Mucosa of rectum (tissue), 2 donors: ENCODE measurements at regions not wholly inside any gene's neighbourhood (a gene's known extent, or its start where the extent isn't known, plus 50 kb on each side); places are given as distances from the start of the nearest gene placed in this dataset.

Source experiments
- H3K27ac ChIP-seq, 2 donors: one replicate each; pipeline ENCODE4 v1.7.0; 2013; ENCODE audit warnings: inconsistent platforms in 2 of 2, low read depth in 2 of 2, low read length in 2 of 2
- H3K27me3 ChIP-seq, 2 donors: one replicate each; pipeline ENCODE4 v1.7.0; 2013; ENCODE audit warnings: low read length in 2 of 2; ENCODE audit not compliant: control insufficient read depth in 2 of 2, insufficient read depth in 2 of 2
- H3K36me3 ChIP-seq, 2 donors: one replicate each; pipeline ENCODE4 v1.7.0; 2013; ENCODE audit warnings: low read length in 2 of 2; ENCODE audit not compliant: control insufficient read depth in 2 of 2, insufficient read depth in 2 of 2
- H3K4me1 ChIP-seq, 2 donors: one replicate each; pipeline ENCODE4 v1.7.0; 2013; ENCODE audit warnings: low read length in 2 of 2, mild to moderate bottlenecking in 1 of 2; ENCODE audit not compliant: control insufficient read depth in 2 of 2, insufficient read depth in 2 of 2
- H3K4me3 ChIP-seq, 2 donors: one replicate each; pipeline ENCODE4 v1.7.0; 2013; ENCODE audit warnings: low read length in 2 of 2
- H3K9ac ChIP-seq, 2 donors: one replicate each; pipeline ENCODE4 v1.7.0; 2013; ENCODE audit warnings: low read length in 2 of 2, low read depth in 1 of 2, mild to moderate bottlenecking in 1 of 2
- H3K9me3 ChIP-seq, 2 donors: one replicate each; pipeline ENCODE4 v1.7.0; 2013; ENCODE audit warnings: low read length in 2 of 2; ENCODE audit not compliant: control insufficient read depth in 2 of 2
- donor health status: healthy.
- donor health status: Normal muscosa, but diverticular disease.

GRCh38 chr3:72487946-72488737 is 360.1 kb downstream of the SHQ1 start:
- Histone ChIP-seq H3K9me3 (no peaks in the 10 kb centered on the region), H3K27ac (peak overlapping the region in 1 of 2 donors; percentile 23), H3K9ac (peak overlapping the region in 1 of 2 donors; percentile 34), H3K4me1 (peaks cover 5 to 11% of the 10 kb centered on the region in 2 donors), H3K27me3 (no peaks in the 10 kb centered on the region), H3K36me3 (no peaks in the 10 kb centered on the region), H3K4me3 (no peak overlapping the region)

- H3K36me3 ChIP-seq: no peaks in the 10 kb centered on the region
- no peaks in the 10 kb centered on the region for H3K27me3 ChIP-seq
- no peak overlapping the region for H3K4me3 ChIP-seq
- peak overlapping the region in 1 of 2 donors; percentile 34 for H3K9ac ChIP-seq
- peaks cover 11 to 19% of the 10 kb centered on the region in 2 donors for H3K4me1 ChIP-seq
- peak overlapping the region in 1 of 2 donors; percentile 23 for H3K27ac ChIP-seq
- no peaks in the 10 kb centered on the region for H3K9me3 ChIP-seq
Measured at GRCh38 chr3:72487078-72487765, 361.0 kb downstream of the SHQ1 start.

DNA sequence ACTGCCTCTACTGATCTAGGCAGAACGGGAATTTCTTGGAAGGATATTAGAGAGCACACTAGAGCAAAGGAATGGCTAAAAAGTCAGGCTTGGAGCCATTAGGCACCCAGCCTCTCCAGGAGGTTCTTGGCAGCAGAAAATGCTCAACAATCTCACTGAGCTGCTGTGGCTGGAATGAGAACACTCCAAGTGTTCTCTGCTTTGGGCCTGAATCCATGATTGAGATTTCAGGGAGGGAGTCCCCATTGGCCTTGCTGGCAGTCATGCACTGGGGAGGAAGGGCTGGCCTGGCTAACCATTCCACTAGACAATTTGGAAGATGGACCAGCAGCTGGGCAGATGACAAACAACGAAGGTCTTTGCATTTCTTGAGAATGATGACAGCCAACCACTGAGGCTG is 362.6 kb downstream of the SHQ1 start:
- Histone ChIP-seq H3K4me3 (no peak overlapping the region), H3K9ac (no peak overlapping the region), H3K27me3 (no peaks in the 10 kb centered on the region), H3K27ac (no peak overlapping the region), H3K4me1 (peaks cover 11 to 19% of the 10 kb centered on the region in 2 donors), H3K36me3 (no peaks in the 10 kb centered on the region), H3K9me3 (no peaks in the 10 kb centered on the region)

GRCh38 chr3:72483554-72484104 is 364.6 kb downstream of the SHQ1 start:
- no peaks in the 10 kb centered on the region for H3K27me3 ChIP-seq
- H3K9me3 ChIP-seq: no peaks in the 10 kb centered on the region
- H3K4me1 ChIP-seq: peaks cover 11 to 19% of the 10 kb centered on the region in 2 donors
- no peaks in the 10 kb centered on the region for H3K36me3 ChIP-seq
- H3K9ac ChIP-seq: peak overlapping the region in 1 of 2 donors; percentile 34
- no peak overlapping the region for H3K27ac ChIP-seq
- H3K4me3 ChIP-seq: no peak overlapping the region

- Histone ChIP-seq H3K27ac (peak overlapping the region in 1 of 2 donors; percentile 15), H3K9ac (peak overlapping the region; percentile 34 to 62), H3K4me3 (peak overlapping the region; percentile 48 to 61)
Measured at GRCh38 chr3:72482589-72483321, 365.5 kb downstream of the SHQ1 start.

GRCh38 chr3:72481542-72481941 is 366.7 kb downstream of the SHQ1 start:
- Histone ChIP-seq H3K4me1 (peaks cover 6 to 10% of the 10 kb centered on the region in 2 donors), H3K27ac (no peak overlapping the region)

More at GRCh38 chr3:72482589-72483321, 365.5 kb downstream of the SHQ1 start:
- no peaks in the 10 kb centered on the region for H3K36me3 ChIP-seq
- H3K27me3 ChIP-seq: no peaks in the 10 kb centered on the region
- H3K9me3 ChIP-seq: no peaks in the 10 kb centered on the region
- H3K4me1 ChIP-seq: peaks cover 9 to 17% of the 10 kb centered on the region in 2 donors

GRCh38 chr3:72480366-72480765 is 367.9 kb downstream of the SHQ1 start:
- no peaks in the 10 kb centered on the region for H3K9me3 ChIP-seq
- H3K27me3 ChIP-seq: no peaks in the 10 kb centered on the region
- no peak overlapping the region for H3K27ac ChIP-seq
- no peak overlapping the region for H3K4me3 ChIP-seq
- H3K36me3 ChIP-seq: no peaks in the 10 kb centered on the region
- peaks cover 6 to 10% of the 10 kb centered on the region in 2 donors for H3K4me1 ChIP-seq
- H3K9ac ChIP-seq: no peak overlapping the region

More at GRCh38 chr3:72481542-72481941, 366.7 kb downstream of the SHQ1 start:
- H3K36me3 ChIP-seq: no peaks in the 10 kb centered on the region
- no peaks in the 10 kb centered on the region for H3K27me3 ChIP-seq
- H3K9me3 ChIP-seq: no peaks in the 10 kb centered on the region
- no peak overlapping the region for H3K4me3 ChIP-seq
- H3K9ac ChIP-seq: no peak overlapping the region

GRCh38 chr3:72479651-72480215 is 368.5 kb downstream of the SHQ1 start:
- Histone ChIP-seq H3K27me3 (no peaks in the 10 kb centered on the region), H3K4me3 (no peak overlapping the region), H3K36me3 (no peaks in the 10 kb centered on the region), H3K27ac (no peak overlapping the region), H3K9me3 (no peaks in the 10 kb centered on the region), H3K4me1 (peaks cover 6 to 10% of the 10 kb centered on the region in 2 donors), H3K9ac (no peak overlapping the region)

GRCh38 chr3:72476139-72476483 is 372.1 kb downstream of the SHQ1 start:
- no peaks in the 10 kb centered on the region for H3K27me3 ChIP-seq
- no peaks in the 10 kb centered on the region for H3K36me3 ChIP-seq
- no peaks in the 10 kb centered on the region for H3K9me3 ChIP-seq
- H3K4me1 ChIP-seq: no peaks in the 10 kb centered on the region
- H3K9ac ChIP-seq: no peak overlapping the region
- no peak overlapping the region for H3K27ac ChIP-seq
- no peak overlapping the region for H3K4me3 ChIP-seq
